ENCODE measurements at regions not wholly inside any gene's neighbourhood (a gene's known extent, or its start where the extent isn't known, plus 50 kb on each side); places are given as distances from the start of the nearest gene placed in this dataset.
A peak's percentile ranks its signal among the peaks of the same experiment; 100 is the strongest.
"Not testable (repeated sequence)": the region's sequence is repeated elsewhere in the genome, so short reads cannot be mapped to it uniquely, and the experiment has no call there.

DNA sequence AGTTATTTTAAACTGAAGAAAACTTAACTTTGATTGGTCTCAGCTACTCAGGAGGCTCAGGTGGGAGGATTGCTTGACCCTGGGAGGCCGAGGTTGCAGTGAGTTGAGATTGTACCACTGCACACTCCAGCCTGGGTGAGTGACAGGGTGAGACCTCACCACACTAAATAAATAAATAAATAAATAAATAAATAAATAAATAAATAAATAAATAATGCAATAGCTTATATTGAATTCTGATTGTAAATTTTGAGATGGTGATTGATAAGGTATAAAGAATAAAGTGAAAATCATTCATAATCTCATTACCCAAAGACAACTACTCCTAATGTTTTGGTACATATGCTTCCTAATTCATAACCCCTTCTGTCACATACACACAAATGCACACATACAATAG, 58.1 kb downstream of the TUBA3C start:
- no peak for TF ChIP-seq SUZ12 (IDR thresholded peaks at IDR 0.05; ENCODE audit: extremely low read depth, insufficient read depth, insufficient read length)
- TF ChIP-seq YY1 (IDR thresholded peaks at IDR 0.05; ENCODE audit: insufficient read depth, insufficient read length) = no peak
- TF ChIP-seq ZNF274 (IDR thresholded peaks at IDR 0.05; ENCODE audit: low read depth, low read length) = no peak
- Histone ChIP-seq H3K4me1 (ENCODE audit: insufficient read depth, insufficient read length) (no peaks in the 10 kb centered on the region), H3K9ac (ENCODE audit: insufficient read length, low read depth) (no peak overlapping the region), H3K27me3 (ENCODE audit: insufficient read depth, insufficient read length) (no peaks in the 10 kb centered on the region), H3K9me3 (ENCODE audit: insufficient read depth, low read length) (no peaks in the 10 kb centered on the region), H3K4me3 (ENCODE audit: insufficient read length, low read depth) (no peak overlapping the region), H3K36me3 (ENCODE audit: insufficient read depth, insufficient read length, low read length) (no peaks in the 10 kb centered on the region)
- no peak for DNase-seq (ENCODE audit: low read depth, low spot score)

GRCh38 chr13:19117913-19118739, 63.5 kb downstream of the TUBA3C start:
- Histone ChIP-seq H3K9ac (ENCODE audit: insufficient read length, low read depth) (no peak overlapping the region), H3K4me3 (ENCODE audit: insufficient read length, low read depth) (no peak overlapping the region), H3K4me1 (ENCODE audit: insufficient read depth, insufficient read length) (no peaks in the 10 kb centered on the region), H3K9me3 (ENCODE audit: insufficient read depth, low read length) (peaks cover 27% of the 10 kb centered on the region; the same call in 1 of the 2 replicates), H3K27me3 (ENCODE audit: insufficient read depth, insufficient read length) (no peaks in the 10 kb centered on the region), H3K36me3 (ENCODE audit: insufficient read depth, insufficient read length, low read length) (no peaks in the 10 kb centered on the region)
- no peak for TF ChIP-seq ZNF274 (IDR thresholded peaks at IDR 0.05; ENCODE audit: low read depth, low read length)
- no peak for TF ChIP-seq SUZ12 (IDR thresholded peaks at IDR 0.05; ENCODE audit: extremely low read depth, insufficient read depth, insufficient read length)
- no peak for TF ChIP-seq YY1 (IDR thresholded peaks at IDR 0.05; ENCODE audit: insufficient read depth, insufficient read length)
- no peak for DNase-seq (ENCODE audit: low read depth, low spot score)

GRCh38 chr13:19109225-19109624, 72.4 kb downstream of the TUBA3C start:
- peak overlapping the region; percentile 42 for H3K9ac ChIP-seq (ENCODE audit: insufficient read length, low read depth)
- H3K36me3 ChIP-seq (ENCODE audit: insufficient read depth, insufficient read length, low read length); H3K9me3 ChIP-seq (ENCODE audit: insufficient read depth, low read length); H3K27me3 ChIP-seq (ENCODE audit: insufficient read depth, insufficient read length); DNase-seq (ENCODE audit: low read depth, low spot score); H3K4me1 ChIP-seq (ENCODE audit: insufficient read depth, insufficient read length): not testable (repeated sequence)
- H3K4me3 ChIP-seq (ENCODE audit: insufficient read length, low read depth) = peak overlapping the region; percentile 53

GRCh38 chr13:19103140-19103539, 78.5 kb downstream of the TUBA3C start:
- no peak overlapping the region for H3K4me3 ChIP-seq (ENCODE audit: insufficient read length, low read depth)
- DNase-seq (ENCODE audit: low read depth, low spot score) = no peak
- no peaks in the 10 kb centered on the region for H3K9me3 ChIP-seq (ENCODE audit: insufficient read depth, low read length)
- no peaks in the 10 kb centered on the region for H3K4me1 ChIP-seq (ENCODE audit: insufficient read depth, insufficient read length)
- H3K9ac ChIP-seq (ENCODE audit: insufficient read length, low read depth) = no peak overlapping the region
- TF ChIP-seq YY1 (IDR thresholded peaks at IDR 0.05; ENCODE audit: insufficient read depth, insufficient read length) (no peak), ZNF274 (IDR thresholded peaks at IDR 0.05; ENCODE audit: low read depth, low read length) (no peak), SUZ12 (IDR thresholded peaks at IDR 0.05; ENCODE audit: extremely low read depth, insufficient read depth, insufficient read length) (no peak)
- H3K27me3 ChIP-seq (ENCODE audit: insufficient read depth, insufficient read length) = no peaks in the 10 kb centered on the region
- no peaks in the 10 kb centered on the region for H3K36me3 ChIP-seq (ENCODE audit: insufficient read depth, insufficient read length, low read length)

DNA sequence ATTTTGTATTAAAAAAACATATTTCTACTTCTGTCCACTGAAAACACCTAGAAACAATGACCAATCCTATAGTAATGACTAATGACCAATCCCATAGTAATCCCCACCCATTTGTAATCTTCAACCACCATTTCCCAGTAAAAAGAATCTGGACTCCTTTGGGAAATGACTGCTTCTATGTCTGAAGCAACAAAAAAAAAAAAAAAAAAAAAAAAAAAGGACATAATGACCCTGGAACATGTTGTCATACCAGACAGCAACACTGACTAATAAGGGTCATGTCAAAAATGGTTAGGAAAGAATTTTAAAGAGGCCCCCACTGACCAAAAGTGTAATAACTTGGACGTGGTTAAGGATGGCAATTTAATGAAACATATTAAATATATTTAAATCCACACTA, 88.3 kb downstream of the TUBA3C start:
- TF ChIP-seq SUZ12 (IDR thresholded peaks at IDR 0.05; ENCODE audit: extremely low read depth, insufficient read depth, insufficient read length) = no peak
- TF ChIP-seq YY1 (IDR thresholded peaks at IDR 0.05; ENCODE audit: insufficient read depth, insufficient read length) = no peak
- no peak for TF ChIP-seq ZNF274 (IDR thresholded peaks at IDR 0.05; ENCODE audit: low read depth, low read length)
- Histone ChIP-seq H3K36me3 (ENCODE audit: insufficient read depth, insufficient read length, low read length) (no peaks in the 10 kb centered on the region), H3K4me3 (ENCODE audit: insufficient read length, low read depth) (no peak overlapping the region), H3K27me3 (ENCODE audit: insufficient read depth, insufficient read length) (no peaks in the 10 kb centered on the region), H3K9ac (ENCODE audit: insufficient read length, low read depth) (no peak overlapping the region), H3K9me3 (ENCODE audit: insufficient read depth, low read length) (no peaks in the 10 kb centered on the region), H3K4me1 (ENCODE audit: insufficient read depth, insufficient read length) (no peaks in the 10 kb centered on the region)
- no peak for DNase-seq (ENCODE audit: low read depth, low spot score)

- H3K4me3 ChIP-seq (ENCODE audit: insufficient read length, low read depth) = no peak overlapping the region
- no peaks in the 10 kb centered on the region for H3K4me1 ChIP-seq (ENCODE audit: insufficient read depth, insufficient read length)
- no peaks in the 10 kb centered on the region for H3K36me3 ChIP-seq (ENCODE audit: insufficient read depth, insufficient read length, low read length)
- no peaks in the 10 kb centered on the region for H3K27me3 ChIP-seq (ENCODE audit: insufficient read depth, insufficient read length)
- DNase-seq (ENCODE audit: low read depth, low spot score) = no peak
- no peaks in the 10 kb centered on the region for H3K9me3 ChIP-seq (ENCODE audit: insufficient read depth, low read length)
- no peak overlapping the region for H3K9ac ChIP-seq (ENCODE audit: insufficient read length, low read depth)
- TF ChIP-seq YY1 (IDR thresholded peaks at IDR 0.05; ENCODE audit: insufficient read depth, insufficient read length) (no peak), ZNF274 (IDR thresholded peaks at IDR 0.05; ENCODE audit: low read depth, low read length) (no peak), SUZ12 (IDR thresholded peaks at IDR 0.05; ENCODE audit: extremely low read depth, insufficient read depth, insufficient read length) (no peak)
These were observed 91.1 kb downstream of the TUBA3C start for GRCh38 chr13:19090495-19090894.

- Histone ChIP-seq H3K9ac (ENCODE audit: insufficient read length, low read depth) (no peak overlapping the region), H3K36me3 (ENCODE audit: insufficient read depth, insufficient read length, low read length) (no peaks in the 10 kb centered on the region), H3K9me3 (ENCODE audit: insufficient read depth, low read length) (no peaks in the 10 kb centered on the region), H3K27me3 (ENCODE audit: insufficient read depth, insufficient read length) (no peaks in the 10 kb centered on the region), H3K4me1 (ENCODE audit: insufficient read depth, insufficient read length) (no peaks in the 10 kb centered on the region), H3K4me3 (ENCODE audit: insufficient read length, low read depth) (no peak overlapping the region)
- no peak for TF ChIP-seq ZNF274 (IDR thresholded peaks at IDR 0.05; ENCODE audit: low read depth, low read length)
- no peak for TF ChIP-seq YY1 (IDR thresholded peaks at IDR 0.05; ENCODE audit: insufficient read depth, insufficient read length)
- TF ChIP-seq SUZ12 (IDR thresholded peaks at IDR 0.05; ENCODE audit: extremely low read depth, insufficient read depth, insufficient read length) = no peak
- peak; percentile 20 for DNase-seq (ENCODE audit: low read depth, low spot score)
These were observed 92.3 kb downstream of the TUBA3C start for GRCh38 chr13:19089315-19089714.
